Right atrium auricular region (tissue), 2 donors: ENCODE measurements at regions not wholly inside any gene's neighbourhood (a gene's known extent, or its start where the extent isn't known, plus 50 kb on each side); places are given as distances from the start of the nearest gene placed in this dataset.

Experiments used
- DNase-seq: peaks from one replicate; pipeline ENCODE4 v3.0.0-alpha.2; 2019; ENCODE audit warnings: low spot score
- H3K27ac ChIP-seq, 2 donors: fragments of 200-600 bp; sonication (generic); 1 replicate in 1 of 2; 2 replicates in 1 of 2; pipeline ENCODE4 v1.5.1; 2016 to 2019
- H3K27me3 ChIP-seq, 2 donors: fragments of 200-600 bp; sonication (generic); one replicate each; pipeline versions ENCODE4 v1.5.1 to v1.6.0; 2017 to 2019
- H3K36me3 ChIP-seq: fragments of 200-600 bp; sonication (generic); one replicate; pipeline ENCODE4 v1.5.1; 2016
- H3K4me1 ChIP-seq, 2 donors: fragments of 200-600 bp; sonication (generic); one replicate each; pipeline versions ENCODE4 v1.5.1 to v1.6.0; 2017 to 2019
- H3K4me3 ChIP-seq, 2 donors: fragments of 200-600 bp; sonication (generic); 1 replicate in 1 of 2; 2 replicates in 1 of 2; pipeline ENCODE4 v1.5.1; 2017 to 2019; ENCODE audit warnings: mild to moderate bottlenecking in 1 of 2, moderate library complexity in 1 of 2
- H3K9me3 ChIP-seq, 2 donors: fragments of 200-600 bp; sonication (generic); one replicate each; pipeline ENCODE4 v1.5.1; 2019
- TF ChIP-seq, protein P1 (sequence below), 2 donors: fragments of 200-600 bp; sonication (generic); IDR thresholded peaks; one replicate each; pipeline ENCODE4 v1.5.1; 2019; ENCODE audit warnings: antibody characterized with exemption in 2 of 2

DNA sequence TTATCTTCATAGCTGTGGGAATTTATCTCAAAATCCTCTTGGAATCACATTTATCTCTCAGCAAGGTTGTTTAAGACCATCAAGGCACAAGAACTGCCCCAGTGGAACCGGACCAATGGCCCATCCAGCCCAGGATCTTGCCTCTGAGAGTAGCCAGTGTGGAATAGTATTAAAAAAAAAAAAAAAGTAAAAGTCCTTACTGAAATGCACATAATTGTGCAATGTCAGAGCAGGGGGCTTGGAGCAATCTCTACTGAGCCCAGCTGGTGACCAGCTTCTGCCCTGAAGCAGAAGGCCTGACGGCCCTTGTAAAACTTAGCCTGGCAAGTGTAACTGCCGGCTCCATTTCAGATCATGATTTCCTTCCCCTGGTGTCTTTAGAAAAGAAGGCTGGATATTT, 355.6 kb upstream of the PIK3C3 start:
- TF ChIP-seq, protein P1, sequence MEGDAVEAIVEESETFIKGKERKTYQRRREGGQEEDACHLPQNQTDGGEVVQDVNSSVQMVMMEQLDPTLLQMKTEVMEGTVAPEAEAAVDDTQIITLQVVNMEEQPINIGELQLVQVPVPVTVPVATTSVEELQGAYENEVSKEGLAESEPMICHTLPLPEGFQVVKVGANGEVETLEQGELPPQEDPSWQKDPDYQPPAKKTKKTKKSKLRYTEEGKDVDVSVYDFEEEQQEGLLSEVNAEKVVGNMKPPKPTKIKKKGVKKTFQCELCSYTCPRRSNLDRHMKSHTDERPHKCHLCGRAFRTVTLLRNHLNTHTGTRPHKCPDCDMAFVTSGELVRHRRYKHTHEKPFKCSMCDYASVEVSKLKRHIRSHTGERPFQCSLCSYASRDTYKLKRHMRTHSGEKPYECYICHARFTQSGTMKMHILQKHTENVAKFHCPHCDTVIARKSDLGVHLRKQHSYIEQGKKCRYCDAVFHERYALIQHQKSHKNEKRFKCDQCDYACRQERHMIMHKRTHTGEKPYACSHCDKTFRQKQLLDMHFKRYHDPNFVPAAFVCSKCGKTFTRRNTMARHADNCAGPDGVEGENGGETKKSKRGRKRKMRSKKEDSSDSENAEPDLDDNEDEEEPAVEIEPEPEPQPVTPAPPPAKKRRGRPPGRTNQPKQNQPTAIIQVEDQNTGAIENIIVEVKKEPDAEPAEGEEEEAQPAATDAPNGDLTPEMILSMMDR (IDR thresholded peaks at IDR 0.05), result no peak
- H3K36me3 ChIP-seq, result no peaks in the 10 kb centered on the region
- no peaks in the 10 kb centered on the region for H3K4me1 ChIP-seq
- H3K27ac ChIP-seq, result no peak overlapping the region
- no peak for DNase-seq
- H3K9me3 ChIP-seq, result no peaks in the 10 kb centered on the region
- no peaks in the 10 kb centered on the region for H3K27me3 ChIP-seq
- H3K4me3 ChIP-seq, result no peak overlapping the region

DNA sequence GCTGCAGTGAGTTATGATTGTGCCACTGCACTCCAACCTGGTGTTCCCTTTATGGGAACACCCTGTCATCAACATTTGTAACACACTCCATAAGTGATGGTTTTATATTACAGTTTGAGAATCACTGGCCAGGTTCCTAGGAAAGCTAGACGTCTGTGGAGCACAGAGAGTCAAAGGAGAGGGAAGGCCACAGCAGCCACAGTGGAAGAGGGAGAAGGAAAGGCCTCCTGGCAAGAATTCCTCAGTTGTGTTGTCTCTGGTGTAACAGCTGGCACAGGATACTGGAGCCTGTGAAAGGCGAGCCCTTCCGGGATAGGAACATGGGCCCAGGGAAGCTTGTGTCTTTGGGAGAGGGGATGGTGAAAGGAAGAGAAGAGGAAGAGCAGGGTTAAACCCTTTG, 360.5 kb upstream of the PIK3C3 start:
- H3K27ac ChIP-seq, result no peak overlapping the region
- no peaks in the 10 kb centered on the region for H3K36me3 ChIP-seq
- H3K4me1 ChIP-seq, result no peaks in the 10 kb centered on the region
- no peak for DNase-seq
- TF ChIP-seq, protein P1 (IDR thresholded peaks at IDR 0.05), result no peak
- no peaks in the 10 kb centered on the region for H3K27me3 ChIP-seq
- H3K4me3 ChIP-seq, result no peak overlapping the region
- no peaks in the 10 kb centered on the region for H3K9me3 ChIP-seq

DNA sequence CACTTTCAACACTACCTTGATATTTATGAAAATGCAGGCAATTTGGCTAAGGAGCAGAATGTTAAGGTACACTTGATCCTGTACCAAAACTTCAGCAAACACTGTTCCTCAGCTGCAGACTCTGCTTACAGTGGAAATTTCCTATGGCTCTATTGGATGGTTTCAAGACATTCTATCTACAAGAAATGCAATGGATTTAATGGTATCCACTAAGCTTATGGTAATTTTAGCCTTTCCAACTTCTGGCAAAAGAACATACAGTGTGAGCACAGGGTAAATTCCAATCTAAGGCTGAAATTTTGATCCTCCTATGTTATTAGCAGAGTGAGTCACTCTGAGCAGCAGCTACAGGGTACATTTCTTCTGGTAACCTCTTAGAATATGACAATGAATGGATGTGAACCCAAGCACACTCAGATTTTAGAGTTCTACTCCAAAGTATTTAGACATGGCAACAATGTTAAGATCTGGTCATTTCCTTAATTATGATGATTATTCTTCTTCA, 361.8 kb upstream of the PIK3C3 start:
- Histone ChIP-seq H3K27me3 (no peaks in the 10 kb centered on the region), H3K4me1 (no peaks in the 10 kb centered on the region), H3K36me3 (no peaks in the 10 kb centered on the region), H3K9me3 (no peaks in the 10 kb centered on the region), H3K27ac (no peak overlapping the region), H3K4me3 (no peak overlapping the region)
- TF ChIP-seq, protein P1 (IDR thresholded peaks at IDR 0.05), result no peak
- DNase-seq, result no peak

DNA sequence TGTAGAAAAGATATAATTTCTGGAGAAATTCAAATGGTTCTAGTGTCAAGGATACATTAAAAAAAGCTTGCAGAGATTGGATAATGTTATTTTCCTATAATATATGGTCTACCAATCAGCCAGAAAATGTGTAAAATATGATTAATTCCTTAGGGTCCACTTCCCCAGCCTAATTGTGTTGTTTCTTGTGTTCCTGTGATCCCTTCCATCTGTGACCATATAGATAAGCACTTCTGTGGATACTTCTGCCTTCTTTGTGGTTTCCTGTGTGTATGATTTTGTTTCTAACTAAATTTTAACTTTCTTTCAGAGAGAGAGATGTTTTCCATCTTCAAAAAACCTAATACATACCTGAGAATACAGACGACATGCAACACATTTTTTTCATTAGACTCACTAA, 367.1 kb upstream of the PIK3C3 start:
- H3K9me3 ChIP-seq, result no peaks in the 10 kb centered on the region
- no peak overlapping the region for H3K4me3 ChIP-seq
- TF ChIP-seq, protein P1 (IDR thresholded peaks at IDR 0.05), result no peak
- no peaks in the 10 kb centered on the region for H3K36me3 ChIP-seq
- no peaks in the 10 kb centered on the region for H3K4me1 ChIP-seq
- H3K27me3 ChIP-seq, result no peaks in the 10 kb centered on the region
- no peak overlapping the region for H3K27ac ChIP-seq
- no peak for DNase-seq

DNA sequence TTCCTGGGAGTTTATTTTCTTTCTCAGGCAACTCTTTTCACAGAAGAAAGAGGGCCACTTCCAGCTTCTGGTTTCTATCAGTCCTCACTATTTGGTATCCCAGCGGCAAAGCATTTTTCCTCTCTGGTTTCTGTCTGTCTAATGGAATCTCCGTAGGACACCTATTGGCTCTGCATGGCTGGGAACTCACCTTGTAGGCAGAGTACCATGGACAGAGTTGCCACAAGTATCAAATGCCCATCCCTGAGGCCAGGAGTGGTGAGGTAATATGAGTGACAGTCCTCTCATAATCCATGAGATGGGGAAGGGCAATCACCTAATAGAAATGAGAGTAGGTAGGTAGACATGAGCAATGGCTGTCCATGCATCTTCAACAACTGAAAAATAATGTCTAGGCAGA, 369.5 kb upstream of the PIK3C3 start:
- Histone ChIP-seq H3K27ac (no peak overlapping the region), H3K4me1 (no peaks in the 10 kb centered on the region), H3K27me3 (no peaks in the 10 kb centered on the region), H3K9me3 (no peaks in the 10 kb centered on the region), H3K4me3 (no peak overlapping the region), H3K36me3 (no peaks in the 10 kb centered on the region)
- TF ChIP-seq, protein P1 (IDR thresholded peaks at IDR 0.05), result no peak
- DNase-seq, result no peak

DNA sequence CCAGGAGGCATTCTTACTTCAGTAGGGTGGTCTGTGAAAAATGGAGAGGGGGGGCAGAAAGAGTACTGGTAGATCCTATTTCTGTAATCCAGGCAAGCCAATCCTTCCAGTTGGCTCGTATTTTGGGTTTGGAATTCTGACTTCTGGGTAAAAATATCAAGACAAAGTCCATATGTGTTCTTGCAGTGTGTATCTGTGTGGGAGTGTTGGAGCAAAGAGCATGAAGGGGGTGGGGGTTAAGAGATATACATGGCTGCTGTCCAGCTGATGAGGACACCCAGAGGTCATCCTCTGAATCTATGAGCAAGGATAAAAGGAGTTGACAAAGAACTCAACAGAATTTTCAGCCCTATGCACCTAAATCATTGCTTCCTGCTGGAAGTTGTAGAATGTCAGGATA, 375.8 kb upstream of the PIK3C3 start:
- no peak for DNase-seq
- Histone ChIP-seq H3K4me1 (no peaks in the 10 kb centered on the region), H3K4me3 (no peak overlapping the region), H3K27me3 (no peaks in the 10 kb centered on the region), H3K9me3 (no peaks in the 10 kb centered on the region), H3K27ac (no peak overlapping the region), H3K36me3 (no peaks in the 10 kb centered on the region)
- TF ChIP-seq, protein P1 (IDR thresholded peaks at IDR 0.05), result no peak
